NK-92 treated with Interleukin-12 subunit alpha and Interleukin-12 subunit beta, amount 100 ng/mL, for 24 hours (cell line): ENCODE measurements at regions not wholly inside any gene's neighbourhood (a gene's known extent, or its start where the extent isn't known, plus 50 kb on each side); places are given as distances from the start of the nearest gene placed in this dataset.
"Not testable (repeated sequence)": the region's sequence is repeated elsewhere in the genome, so short reads cannot be mapped to it uniquely, and the experiment has no call there.

ENCODE experiments used
- DNase-seq: peaks from one replicate; lab custom pipeline; 2025; lab: John Stamatoyannopoulos, UW

DNA sequence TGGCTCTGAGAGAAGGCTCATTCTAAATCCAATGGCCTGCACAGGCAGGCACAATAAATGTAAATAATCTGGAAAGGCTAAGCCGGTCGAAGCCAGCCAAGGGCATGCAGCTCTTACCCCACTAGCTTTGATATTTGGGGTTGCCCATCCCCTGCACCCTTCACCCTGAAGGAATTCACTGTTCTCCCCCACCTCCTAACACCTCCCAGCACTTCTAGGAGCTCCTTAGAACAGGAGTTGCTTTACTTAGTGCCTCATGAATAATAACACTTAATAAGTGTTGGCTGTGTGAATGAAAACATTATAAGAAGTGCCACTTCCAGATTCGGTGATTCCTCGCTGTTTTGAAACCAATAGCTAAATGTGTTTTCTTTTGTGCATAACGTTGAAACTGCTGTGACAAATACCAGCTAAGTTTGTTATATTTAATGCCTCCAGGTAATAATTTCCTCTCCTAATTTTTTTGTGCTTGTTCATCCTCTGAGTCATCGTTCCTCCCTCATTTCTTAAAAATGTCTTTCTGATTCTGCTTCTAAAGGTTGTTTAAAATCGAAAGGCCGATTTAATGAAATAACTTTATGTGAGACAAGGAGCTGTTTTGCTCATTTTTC, 458.8 kb downstream of the METTL4 start:
- no peak for DNase-seq

GRCh38 chr18:2114289-2114688, 457.0 kb downstream of the METTL4 start:
- DNase-seq, result no peak

- no peak for DNase-seq
These were observed 456.5 kb downstream of the METTL4 start for GRCh38 chr18:2114765-2115164.

DNA sequence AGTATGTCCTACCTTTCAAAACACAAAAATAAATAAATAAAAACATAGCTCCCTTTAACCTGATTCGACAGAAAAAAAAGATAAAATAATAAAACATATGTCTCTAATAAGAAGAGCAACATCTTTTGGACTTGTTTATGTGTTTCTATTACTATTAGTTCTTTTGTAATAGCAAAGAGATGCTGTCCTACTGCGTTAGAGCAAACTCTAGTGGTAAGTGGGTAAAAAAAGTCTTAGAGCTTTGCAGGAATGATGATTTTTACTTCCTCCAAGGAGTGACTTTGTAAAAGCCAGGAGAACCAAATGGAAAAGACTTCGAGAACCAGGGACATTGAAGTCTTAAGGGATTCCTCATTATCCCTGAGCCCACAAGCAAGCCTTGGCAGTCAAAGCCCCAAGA, 450.1 kb downstream of the METTL4 start:
- DNase-seq, result no peak

DNA sequence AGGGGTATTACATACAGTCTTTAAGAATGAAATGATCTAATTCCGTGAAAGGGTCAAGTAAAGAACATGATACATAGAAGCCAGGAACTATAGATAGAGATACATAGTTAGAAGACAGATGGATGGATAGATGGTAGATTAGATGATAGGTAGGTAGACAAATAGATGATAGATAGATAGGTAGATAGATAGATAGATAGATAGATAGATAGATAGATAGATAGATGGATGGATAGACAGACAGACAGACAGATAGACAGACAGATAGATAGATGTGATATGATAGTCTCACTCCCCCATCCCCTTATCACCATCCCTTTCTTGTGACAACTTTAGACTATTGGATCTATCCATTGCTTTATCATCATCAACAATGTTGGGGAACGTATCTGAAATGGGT, 448.2 kb downstream of the METTL4 start:
- DNase-seq, result no peak

DNA sequence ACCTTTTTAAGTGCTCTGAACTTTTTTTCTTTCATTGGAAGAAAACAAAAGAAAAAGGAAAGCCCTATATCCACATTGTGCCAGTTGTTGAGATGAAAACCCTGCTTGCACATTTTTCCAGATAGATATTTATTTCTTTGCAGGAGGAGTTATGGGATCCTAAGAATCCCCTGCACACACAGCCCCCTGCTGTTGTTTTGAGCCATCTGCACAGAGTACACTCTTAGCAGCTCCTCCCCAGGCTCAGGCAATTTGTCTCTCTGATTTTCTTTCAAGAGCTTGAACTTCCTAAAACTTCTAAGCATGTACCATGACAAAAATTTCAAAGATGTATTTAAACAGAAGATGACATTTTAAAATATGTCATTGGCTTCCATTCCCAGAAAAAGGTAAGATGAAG, 436.9 kb downstream of the METTL4 start:
- no peak for DNase-seq

- DNase-seq, result no peak
These were observed 436.0 kb downstream of the METTL4 start for GRCh38 chr18:2135309-2135708.

GRCh38 chr18:2138552-2138951, 432.8 kb downstream of the METTL4 start:
- no peak for DNase-seq

- DNase-seq, result no peak
These were observed 431.6 kb downstream of the METTL4 start for GRCh38 chr18:2139691-2140090.

DNA sequence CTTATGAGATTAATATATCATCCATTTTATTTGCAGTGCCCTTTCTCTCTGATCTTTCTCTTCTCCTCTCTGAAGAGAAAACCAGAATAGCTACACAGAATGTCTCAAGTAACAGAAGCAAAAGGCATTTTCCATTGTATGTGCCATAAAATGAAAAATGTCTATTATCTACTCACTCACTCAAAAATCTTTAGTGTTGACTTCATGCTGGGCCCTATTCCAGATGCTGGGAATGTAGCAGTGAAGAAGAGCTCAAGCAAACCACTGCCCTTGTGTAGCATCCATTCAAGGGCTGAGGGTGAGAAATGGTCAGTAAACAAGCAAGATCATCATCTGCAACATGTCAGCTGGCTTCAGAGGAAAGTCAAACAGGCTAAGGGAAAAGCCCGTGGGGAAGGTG, 427.7 kb downstream of the METTL4 start:
- DNase-seq, result no peak

DNA sequence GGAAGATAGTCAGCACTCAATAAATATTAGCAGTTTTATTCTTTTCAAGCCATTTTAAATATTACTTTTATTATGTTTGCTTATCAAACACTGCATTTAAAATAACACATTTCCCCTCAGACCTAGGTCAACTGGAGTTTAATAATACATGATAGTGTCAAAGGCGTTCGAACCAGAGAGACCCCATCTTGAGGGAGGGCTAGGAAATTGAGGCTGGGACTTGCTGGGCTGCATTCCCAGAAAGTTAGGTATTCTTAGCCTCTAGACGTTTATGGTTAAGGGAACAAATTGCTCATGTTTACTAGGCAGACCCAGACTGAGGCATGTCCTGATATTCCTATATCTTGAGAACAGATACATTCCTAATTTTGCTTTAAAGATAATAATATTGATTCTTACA, 426.5 kb downstream of the METTL4 start:
- DNase-seq, result no peak

DNA sequence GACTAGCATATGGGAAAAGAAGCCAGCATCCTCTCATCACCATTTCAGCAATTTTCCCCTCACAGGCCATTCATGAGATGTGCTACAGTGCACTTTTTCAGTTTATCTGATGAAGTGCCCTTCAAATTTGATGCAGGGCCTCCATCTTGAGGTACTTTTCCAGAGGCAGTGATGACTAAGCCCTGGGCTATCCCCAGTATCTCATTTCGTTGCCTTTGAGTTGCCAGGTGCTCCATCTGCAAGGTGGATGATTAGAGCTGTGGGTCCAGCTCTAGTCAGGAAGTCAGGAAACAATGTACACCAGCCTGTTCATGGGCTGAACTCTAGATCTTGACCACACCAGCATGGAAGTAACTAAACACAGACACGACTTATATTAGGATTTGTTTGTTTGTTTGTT, 425.2 kb downstream of the METTL4 start:
- no peak for DNase-seq

DNA sequence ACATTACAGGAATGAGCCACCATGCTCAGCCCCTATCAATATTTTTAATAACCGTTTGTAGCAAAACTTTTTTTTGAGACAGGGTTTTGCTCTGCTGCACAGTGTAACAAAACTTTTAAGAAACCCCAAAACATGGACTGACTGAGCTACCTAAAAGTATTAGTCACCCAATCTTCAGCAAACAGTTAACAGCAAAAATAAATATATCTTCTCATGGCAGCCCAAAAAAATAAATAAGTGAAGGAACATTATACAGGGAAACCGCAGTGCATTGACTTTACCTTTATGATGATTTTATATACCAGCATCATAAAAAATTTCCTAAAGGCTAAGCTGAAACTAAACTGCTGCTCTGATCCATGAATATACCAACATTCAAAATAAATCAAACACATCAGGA, 424.6 kb downstream of the METTL4 start:
- no peak for DNase-seq

DNA sequence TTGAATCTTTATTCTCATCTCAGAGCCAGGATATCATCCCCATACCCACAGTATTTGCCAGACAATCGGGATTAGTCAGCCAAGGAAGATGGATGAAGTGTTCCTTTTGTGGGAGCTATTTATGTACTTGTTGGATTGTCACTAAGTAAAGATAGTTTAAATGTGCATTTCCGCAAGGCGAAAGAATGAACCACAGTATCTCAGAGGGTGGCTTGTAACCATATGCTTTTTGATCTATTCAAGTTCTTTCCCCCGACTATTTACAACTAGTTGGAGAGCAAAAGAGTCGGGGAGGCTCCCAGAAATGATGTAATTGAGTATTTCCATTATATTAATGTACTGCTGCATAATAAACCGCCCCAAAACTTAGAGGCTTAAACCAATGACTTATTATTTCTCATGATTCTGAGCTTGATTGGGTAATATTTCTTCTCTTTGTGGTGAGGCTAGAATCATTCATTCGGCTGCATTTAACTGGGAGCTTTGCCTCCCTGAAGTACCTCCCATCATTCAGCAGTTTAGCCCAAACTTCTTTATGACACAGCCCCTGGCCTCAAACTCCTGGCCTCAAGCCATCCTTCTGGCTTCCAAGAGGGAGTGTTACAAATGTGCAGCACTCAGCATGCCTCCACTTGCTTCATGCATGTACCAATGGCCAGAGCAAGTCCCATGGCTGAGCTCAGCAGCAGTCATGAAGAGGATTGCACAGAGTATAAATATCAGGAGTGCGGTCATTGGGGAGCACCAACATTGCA, 423.7 kb downstream of the METTL4 start:
- no peak for DNase-seq

DNA sequence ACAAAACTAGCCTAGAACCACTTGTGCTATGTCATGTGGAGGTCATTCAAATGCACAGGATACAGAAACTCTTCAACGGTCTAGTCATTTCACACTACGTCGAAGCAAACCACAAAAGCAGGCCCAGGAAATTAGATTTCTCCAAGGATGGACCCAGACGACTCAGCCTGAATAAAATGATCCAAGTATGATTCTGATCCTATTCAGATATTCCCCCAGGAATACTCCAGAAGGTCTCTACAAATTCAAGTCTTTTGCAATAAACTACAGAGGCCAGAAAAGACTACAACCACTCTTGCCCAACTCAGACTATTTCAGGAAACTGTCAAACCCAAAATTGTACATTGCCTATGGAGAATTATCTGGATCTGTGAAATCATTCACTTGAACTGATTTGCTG, 422.5 kb downstream of the METTL4 start:
- DNase-seq, result no peak

DNA sequence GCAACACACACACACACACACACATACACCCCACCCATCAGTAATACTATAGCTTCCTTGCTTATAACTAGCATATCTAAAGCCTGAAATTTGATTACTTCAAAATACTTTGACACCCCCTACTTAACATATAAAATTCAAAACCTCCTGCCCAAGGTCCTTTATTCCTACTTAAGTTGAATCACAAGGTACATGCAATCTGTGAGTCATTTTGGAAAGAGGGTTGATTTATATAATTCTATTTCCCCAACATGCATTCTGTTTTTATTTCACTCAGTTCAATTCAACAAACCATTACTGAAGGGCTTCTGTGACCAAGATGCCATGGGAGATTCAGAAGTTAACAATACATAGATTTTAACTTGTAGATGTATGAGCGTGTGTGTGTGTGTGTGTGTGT, 420.7 kb downstream of the METTL4 start:
- DNase-seq, result no peak

DNA sequence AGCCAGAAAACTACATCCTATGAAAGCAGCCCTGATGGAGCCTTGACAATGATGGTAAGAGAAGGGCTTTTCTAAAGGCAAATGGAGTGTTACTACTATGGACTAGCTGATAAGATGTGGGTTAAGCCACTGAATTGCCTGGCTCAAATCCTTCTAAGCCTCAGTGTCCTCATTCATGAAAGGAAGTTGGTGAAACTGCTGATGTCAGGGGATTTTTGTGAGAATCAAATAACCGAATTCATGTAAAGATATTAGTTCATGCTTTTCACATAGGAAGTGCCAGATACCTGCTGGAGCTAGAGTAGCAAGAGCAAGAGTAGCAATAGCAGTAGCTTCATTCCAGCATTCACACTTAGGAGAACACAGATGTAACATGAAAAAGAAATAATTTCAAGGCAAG, 417.0 kb downstream of the METTL4 start:
- no peak for DNase-seq

DNA sequence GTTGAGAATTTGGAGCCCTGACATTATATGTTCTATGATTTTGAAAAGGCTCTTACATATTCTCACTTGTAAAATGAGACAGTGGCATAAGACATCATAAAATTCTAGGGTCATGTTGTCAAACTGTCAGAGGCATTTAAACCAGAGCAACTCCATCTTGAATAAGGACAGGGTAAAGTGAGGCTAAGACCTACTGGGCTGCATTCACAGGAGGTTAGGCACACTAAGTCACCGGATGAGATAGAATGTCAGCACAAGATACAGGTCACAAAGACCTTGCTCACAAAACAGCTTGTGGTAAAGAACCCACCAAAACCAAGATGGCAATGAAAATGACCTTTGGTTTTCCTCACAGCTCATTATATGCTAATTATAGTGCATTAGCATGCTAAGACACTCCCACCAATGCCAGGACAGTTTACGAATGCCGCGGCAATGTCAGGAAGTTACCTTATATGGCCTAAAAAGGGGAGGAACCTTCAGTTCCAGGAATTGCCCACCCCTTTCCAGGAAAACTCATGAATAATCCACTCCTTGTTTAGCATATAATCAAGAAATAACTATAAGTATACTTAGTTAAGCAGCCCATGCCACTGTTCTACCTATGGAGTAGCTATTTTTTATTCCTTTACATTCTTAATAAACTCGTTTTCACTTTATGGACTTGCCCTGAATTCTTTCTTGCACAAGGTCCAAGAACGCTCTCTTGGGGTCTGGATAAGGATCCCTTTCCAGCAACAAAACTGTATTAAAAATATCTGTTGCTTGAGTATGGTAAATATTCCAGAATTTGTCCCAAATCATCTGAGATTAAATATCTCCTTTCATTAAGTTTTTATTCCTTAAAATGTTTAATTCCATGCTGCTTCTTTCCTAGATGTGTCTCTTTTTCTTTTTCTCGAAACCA, 406.4 kb downstream of the METTL4 start:
- no peak for DNase-seq

GRCh38 chr18:2166876-2167275, 404.4 kb downstream of the METTL4 start:
- DNase-seq, result not testable (repeated sequence)

- DNase-seq, result no peak
These were observed 403.3 kb downstream of the METTL4 start for GRCh38 chr18:2168022-2168421.

- no peak for DNase-seq
These were observed 401.6 kb downstream of the METTL4 start for GRCh38 chr18:2169656-2170055.

DNA sequence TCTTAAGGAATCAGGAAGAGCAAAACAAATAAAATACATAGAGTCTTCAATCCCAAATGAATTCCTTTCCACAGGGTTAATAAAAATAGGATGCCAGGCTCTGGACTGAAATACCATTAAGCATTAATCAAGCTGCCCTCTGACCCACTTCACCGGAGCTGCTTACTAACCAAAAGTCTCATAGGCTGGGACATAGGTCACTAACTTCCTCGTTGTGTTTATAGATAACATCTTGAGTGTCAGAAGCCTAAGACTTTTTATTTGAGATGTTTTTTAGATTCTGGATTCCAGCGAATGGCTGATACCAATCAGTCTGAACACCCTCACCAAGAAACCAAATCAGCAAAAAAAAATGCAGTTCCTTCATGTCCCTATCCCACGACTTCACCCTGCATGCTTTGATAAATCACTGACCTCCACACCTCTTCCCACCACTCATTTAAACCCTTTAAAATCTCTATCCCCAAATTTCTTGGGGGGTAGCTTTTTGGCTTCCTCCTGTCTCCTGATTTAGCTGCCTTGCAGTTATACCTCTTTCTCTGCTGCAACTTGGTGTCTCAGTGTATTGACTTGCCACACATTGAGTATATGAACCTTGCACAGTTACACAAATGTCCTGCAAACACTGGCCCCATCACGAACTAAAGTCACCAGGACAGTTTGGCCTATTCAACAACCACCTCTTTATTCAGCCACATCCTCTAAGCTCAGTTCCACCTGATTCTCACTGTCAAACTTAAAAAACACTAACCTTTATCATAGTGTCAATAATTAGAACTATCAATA, 399.3 kb downstream of the METTL4 start:
- no peak for DNase-seq
